ENCODE measurements at regions not wholly inside any gene's neighbourhood (a gene's known extent, or its start where the extent isn't known, plus 50 kb on each side); places are given as distances from the start of the nearest gene placed in this dataset.

DNA sequence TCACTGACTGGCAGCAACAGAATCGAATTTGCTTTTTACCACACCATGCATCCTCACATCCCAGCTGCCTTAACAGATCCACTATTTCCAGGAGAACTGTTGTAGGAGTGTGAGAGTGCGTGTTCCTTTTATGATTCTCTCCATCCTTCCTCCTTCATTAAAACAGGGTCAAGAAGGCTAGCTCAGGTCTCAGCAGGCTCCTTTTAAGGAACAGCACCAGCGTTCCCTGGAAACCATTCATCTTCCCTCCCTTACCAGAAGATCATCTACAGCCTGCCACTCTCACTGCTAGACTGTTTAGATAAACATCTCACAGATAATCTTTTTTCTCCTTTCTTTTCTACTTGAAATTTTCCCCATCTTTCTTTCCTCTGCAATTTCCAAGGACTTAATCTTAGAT lies 1531.9 kb upstream of the CDH8 start:
- DNase-seq: no peak

DNA sequence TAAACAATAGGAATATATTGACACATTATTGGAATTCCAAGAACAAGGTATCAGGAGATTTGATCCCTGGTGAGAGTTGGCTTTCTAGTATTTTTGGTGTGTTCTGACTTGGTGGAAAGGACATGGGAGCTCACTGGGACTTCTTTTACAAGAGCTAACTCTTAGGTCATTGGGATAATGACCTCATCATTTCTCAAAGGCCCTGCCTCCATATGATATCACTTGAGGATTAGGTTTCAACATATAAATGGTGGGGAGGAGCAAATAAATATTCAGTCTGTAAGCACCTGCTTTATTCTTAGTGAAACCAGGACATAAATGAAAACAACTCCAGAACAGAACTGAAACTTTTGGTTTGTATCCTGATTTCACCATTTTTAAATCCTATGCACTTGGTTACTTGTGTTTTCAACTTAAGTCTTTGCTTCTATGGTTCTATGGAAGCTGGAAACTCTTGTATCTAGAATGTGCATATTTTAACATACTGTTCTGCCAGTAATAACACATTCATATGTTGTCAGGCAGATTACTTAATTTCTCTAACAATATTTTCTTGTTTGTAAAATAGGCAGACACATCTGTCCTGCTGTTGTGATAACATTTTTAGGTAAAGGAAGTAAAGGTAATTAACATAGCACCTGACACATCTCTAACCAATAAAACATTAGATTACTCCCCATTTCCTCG lies 1527.7 kb upstream of the CDH8 start:
- DNase-seq: no peak

DNA sequence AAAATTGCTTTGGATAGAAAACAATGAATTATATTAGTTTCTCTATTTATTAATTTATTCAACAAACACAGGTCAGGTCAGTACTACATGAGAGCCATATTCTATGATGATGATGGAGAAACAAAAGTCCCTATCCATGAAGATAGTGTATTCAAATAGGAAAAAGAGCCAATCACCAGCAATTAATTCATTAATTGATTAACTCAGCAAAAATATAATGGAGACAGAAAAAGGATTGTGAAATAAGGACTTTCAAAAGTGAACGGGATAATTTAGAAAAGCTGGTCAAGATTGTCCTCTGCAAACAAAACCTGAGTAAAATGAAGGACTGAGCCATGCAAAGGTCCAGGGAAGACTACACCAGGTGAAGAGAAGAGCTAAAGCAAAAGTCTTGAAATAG lies 1517.7 kb upstream of the CDH8 start:
- DNase-seq: no peak

DNA sequence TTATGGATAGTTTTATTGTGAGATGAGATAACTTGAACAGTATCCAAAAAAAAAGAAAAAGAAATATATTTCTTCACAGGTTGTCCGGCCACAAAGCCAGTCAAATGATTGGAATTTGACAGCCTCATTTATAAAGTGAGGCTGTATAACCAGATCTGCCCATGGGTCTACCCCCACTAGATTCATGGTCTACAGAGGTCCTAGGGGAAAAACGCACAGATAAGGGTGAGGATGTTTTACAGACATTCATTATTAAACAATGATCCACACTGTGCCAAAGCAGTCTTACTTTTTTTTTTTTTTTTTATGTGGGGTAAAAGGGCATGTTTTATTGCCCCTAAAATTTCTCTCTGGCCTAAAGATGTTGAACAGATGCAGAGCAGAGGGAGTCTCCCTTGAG lies 1503.0 kb upstream of the CDH8 start:
- no peak for DNase-seq

DNA sequence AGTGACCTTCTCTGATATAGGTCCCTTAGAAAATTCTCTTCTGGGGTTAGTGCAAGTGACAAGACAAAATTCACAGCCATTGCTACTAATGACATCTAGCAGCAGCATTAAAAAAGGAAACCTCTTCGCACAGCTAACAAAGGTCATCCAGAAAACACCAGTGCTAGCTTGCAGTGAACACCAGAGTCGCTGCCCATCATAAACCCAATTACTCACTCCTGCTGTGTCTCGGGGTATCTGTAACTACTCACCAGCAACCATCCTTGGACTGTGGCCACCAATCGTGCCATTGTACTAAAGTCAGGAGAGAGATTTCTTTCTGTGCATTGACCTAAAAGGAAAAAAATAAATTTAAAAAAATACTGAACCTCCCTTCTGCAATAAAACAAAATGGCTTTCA lies 1494.7 kb upstream of the CDH8 start:
- DNase-seq: no peak

DNA sequence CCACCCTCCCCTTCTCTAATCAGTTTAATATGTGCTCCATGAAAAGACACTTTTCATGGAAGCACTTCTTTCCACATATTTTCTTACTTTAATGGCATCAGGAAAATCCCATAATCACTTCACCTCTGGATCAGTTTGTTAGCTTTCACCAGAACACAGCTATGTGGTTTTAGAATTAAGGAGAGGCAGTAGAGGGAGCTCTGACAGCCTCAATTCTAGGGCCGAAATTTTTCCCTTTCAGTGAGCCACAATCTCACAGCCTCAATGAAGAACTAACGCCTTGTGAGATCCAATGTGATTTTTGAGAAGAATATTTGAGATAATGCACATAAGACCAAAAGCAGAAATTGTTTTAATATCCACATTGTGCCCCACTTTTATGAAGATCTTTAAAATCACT lies 1494.0 kb upstream of the CDH8 start:
- DNase-seq: no peak

DNA sequence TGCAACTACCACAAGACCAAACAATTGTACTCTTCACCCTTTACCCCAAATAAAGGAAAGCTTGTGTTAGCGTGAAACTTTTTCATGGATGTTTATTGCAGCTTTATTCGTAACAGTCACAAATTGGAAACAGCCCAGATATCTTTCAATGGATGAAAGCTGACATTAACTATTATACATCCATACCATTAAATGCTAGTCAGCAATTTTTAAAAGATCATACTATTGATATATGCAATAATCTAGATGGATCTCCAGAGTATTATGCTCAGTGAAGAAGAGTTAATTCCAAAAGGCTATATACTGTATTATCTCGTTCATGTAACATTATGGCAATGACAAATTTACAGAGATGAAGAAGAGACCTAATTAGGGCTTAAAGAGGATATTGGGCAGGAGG lies 1491.2 kb upstream of the CDH8 start:
- DNase-seq: no peak

DNA sequence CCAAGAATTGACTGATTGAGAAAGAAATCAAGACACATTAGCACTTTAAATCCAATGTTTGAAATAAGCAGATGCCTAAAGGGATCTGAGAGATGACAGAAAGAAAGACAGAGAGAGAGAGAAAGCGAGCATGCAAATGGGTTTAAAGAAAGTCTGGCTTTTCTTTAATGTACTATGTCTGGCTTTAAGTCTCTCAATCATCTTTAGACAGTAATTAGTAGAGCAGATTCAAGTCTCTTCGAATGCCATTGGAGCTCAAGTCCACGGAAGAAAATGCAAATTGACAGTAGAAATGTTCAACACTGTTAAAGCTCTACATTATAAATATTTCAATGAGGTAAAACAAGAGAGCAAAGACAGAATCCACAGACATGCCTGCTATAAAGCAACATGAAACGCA lies 1480.2 kb upstream of the CDH8 start:
- no peak for DNase-seq

DNA sequence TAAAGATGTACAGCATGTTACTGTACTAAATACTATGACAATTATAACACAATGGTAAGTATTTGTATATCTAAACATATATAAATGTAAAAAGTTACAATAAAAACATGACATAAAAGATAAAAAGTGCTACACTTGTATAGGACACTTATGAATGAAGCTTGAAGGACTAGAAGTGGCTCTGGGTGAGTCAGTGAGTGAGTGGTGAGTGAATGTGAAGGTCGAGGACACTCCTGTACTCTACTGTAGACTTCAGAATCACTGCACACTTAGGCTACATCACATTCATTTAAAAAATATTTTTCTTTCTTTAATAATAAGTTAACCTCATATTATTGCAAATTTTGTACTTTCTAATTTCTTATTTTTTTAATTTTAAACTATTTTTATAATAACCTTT lies 1476.7 kb upstream of the CDH8 start:
- no peak for DNase-seq

DNA sequence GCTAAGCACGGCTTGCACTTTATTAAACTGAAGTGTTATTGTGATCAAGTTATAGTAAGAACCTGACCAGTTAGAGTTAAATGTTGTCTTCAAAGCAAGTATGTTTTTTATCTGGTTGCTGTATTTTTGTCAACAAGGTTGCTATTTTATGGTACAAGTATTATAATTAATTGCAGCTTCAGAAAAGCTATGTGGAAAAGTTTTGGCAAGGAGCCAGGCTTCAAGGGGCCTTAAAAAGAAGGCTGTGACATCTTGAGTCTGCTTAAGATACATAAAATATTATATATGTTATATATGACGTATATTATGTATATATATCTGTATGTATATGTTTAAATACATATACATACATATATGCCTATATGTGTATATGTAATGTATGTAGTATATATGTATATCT lies 1461.2 kb upstream of the CDH8 start:
- DNase-seq: no peak

DNA sequence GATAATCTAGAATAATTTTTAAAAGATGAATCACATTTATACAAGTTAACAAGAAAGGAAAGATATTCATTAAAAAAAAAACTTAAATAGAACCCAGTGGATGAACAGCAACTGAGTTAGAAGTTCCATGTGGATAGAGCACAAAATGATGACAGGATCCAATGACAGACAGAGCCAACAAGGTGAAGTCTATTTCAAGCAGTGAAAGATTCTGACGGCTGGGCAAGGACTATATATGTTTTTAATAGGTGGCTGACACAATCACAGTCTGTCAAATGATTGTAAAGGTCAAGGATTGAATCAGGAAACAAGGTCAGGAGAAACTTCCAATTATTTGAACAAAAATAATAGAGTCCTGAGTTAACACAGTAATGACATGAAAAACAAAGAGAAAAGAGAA lies 1460.0 kb upstream of the CDH8 start:
- no peak for DNase-seq

DNA sequence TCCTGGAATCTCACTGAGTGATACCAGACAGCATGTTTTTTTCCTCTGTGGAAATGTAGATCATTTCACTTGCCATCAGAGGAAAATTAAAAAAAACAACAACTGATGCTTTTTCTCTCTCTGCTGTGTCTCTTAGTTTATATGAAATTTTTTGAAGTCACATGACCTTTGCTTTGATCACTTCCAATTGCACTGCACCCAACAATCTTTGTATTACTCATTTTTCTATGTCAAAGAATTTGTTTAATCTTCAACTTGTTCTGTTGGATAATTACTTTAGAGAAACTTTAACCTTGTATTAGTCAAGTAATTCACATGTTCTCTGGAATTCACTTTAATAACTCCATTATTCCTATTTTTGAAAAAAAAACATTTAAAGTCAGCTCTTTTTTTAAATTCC lies 1452.7 kb upstream of the CDH8 start:
- DNase-seq: no peak

DNA sequence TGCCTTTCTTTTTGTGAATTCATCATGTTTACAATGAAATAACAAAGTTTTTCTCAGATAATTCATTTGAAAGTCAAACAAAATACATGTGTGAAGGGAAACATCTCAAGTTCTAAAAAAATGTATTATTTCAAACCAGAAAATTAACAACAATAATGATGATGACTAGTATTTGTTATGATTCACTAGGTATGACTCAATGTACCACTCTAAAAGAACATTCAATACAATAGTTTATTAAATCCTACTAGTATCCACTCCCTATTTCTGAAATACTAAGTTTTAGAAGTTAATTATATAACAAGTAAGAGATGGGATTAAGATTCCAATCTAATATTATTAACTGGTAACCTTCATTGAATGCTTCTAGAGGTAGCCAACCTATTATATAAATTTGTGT lies 1444.8 kb upstream of the CDH8 start:
- no peak for DNase-seq

DNA sequence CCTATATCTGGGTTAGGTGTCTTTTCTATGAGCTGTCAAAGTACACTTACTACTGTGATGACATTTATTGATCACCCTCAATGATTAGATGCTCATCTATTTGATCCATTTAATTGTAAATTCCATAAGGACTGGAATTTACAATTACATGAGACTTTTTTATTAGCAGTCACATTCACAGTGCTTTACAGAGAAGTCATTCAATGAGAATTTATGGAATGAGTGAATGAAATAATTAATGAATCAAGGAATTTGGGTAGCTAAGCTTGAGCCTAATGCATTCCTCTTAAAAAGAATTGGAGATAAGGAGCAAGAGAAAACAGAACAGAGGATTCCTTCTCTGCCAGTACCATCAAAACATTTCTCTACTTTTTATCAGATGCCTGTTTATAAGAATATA lies 1437.5 kb upstream of the CDH8 start:
- DNase-seq: no peak

DNA sequence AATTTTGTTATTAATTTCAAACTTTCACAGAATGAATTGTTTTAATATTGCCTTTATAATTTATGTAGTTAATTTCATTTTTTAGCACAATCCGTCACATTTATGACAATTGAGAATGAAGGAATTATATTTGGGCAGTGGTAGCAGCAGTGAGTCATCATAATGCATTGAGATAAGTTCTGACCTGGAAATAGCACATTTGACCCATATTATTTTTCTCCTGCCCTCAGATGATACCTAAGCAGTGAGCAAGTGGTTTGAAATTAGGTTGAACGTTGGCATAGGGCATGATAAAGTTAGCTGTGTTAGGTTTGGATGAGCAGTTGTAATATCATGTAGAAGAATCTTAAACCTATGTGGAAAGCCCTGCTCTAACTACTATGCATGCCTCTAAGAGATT lies 1431.3 kb upstream of the CDH8 start:
- no peak for DNase-seq

DNA sequence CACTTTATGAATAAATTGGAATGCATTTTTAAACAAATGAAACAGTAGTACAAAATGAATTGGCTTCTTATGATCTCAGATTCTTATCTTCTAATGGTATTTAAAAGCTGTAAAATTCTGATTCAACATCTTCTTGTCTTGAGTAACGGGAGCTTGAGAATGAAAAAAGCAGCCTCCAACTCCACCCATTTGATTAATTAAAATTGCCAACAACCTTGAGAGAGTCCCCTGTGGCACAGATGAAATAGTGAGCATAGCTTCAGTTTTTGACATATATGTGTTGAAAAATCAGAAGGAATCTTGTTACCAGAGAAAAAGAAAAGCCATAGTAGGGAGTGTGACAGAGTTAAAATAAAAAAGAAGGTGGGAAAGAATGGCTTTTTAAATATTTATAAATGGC lies 1426.1 kb upstream of the CDH8 start:
- no peak for DNase-seq

DNA sequence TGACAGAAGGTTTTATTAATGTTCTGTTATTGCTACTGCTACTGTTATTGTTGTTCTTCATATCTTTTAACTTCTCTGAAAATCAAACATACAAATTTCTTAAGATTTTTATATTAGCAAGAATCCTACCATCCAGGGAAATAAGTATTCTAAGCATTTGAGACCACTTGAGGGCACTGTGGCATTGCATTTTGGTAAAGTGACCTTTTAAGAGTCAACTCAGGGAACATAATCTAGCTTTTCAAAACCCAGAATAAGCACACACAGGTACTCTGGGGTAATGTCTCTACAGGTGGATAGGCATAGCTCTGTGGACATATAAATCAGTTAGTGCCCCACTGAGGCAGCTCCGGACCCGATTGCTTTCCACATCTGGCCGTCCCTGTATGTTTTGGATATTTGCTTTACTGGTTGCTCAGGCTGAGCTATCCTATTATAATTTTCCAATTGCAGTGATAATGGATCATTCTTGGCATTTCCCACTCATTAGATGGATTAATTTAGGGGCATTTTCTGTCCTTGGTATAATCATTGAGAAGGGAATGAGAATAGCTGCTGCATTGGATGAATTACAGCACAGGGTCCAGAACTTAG lies 1425.1 kb upstream of the CDH8 start:
- no peak for DNase-seq

DNA sequence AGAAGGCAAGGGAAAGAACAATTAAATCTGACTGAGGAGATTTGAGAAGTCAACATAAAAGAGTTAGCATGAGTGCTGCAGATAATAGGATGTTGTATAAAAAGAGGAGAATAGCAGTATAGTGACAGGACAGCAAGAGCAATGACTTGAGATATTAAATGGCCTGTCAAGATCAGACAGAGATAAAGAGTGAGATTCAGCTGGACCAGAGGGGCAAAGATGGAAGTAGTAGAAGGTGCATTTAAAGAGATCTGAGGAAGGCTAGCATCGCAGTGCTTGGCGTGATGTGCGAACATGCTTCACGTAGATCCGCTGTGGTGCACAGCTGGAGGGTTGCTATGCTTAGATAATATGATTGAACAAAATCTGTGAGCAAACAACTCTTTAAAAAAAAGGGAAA lies 1422.6 kb upstream of the CDH8 start:
- no peak for DNase-seq

DNA sequence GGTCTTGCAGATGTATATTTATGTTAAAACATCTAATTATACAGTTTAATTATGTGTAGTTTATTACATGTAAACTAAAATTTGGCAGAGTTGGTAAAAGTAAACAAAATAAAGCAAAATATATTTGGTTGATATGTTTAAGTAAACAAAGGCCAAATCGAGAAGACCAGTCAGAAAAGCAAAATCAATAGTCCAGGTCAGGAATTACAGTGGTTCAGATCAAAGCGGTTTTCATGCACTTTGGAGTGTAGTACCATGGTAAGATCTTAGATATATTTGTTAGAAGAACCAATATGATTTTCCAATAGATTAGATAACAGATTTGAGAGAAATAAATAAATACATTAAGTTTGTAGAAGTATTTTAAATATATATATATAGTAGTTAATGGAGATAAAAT lies 1421.6 kb upstream of the CDH8 start:
- DNase-seq: no peak

DNA sequence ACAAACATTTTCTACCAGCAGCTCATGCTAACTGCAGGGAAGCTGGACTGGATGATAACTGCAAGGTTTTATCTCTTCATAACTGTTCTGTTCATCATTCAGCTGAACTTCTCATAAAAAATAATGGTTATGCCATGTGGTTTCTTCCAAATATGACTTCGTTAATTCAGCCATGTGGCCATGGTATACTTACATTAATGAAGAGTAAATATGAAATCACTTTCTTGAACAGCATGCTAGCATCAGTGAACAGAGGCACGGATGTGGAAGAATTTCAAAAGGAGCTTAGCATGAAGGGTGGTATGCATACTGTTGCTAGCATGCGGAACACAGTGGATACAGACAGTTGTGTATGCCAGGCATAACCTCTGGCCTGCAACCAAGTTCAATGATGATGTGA lies 1417.0 kb upstream of the CDH8 start:
- no peak for DNase-seq

DNA sequence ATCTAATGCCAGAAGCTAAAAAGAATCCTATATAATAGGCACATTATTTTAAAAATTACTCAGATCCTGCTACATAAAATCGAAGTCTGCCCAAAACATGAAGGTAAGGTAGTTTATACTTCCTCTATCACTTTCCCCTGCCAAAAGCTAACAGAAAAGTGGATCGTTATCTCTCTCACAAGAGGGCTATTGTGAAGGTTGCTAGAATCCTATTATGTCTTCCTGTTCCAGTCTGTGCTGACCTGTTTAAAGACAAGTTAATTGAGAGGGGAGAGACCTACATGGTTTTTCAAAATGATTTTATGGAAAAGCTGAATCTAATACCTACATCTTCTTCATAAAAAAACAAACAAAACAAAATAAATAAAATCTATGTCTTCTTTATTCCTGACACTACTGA lies 1410.9 kb upstream of the CDH8 start:
- DNase-seq: no peak

DNA sequence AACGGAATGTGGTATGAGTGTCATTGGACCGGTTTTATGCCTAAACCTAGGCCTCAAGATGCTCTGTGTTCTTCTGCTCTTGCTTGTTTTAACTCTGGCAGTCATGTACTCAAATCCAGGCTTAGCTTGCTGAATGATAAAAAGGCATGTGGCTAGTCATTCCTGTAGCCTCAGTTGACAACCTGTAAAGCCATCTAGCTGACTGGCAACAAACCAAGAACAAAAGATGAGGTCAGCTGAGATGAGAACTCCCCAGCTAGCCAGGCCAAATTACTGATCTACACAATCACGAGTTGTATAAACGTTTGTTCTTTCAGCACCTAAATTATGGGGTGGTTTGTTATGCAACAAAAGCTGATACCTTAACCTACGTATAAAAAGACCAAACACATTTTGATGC lies 1406.0 kb upstream of the CDH8 start:
- DNase-seq: no peak

DNA sequence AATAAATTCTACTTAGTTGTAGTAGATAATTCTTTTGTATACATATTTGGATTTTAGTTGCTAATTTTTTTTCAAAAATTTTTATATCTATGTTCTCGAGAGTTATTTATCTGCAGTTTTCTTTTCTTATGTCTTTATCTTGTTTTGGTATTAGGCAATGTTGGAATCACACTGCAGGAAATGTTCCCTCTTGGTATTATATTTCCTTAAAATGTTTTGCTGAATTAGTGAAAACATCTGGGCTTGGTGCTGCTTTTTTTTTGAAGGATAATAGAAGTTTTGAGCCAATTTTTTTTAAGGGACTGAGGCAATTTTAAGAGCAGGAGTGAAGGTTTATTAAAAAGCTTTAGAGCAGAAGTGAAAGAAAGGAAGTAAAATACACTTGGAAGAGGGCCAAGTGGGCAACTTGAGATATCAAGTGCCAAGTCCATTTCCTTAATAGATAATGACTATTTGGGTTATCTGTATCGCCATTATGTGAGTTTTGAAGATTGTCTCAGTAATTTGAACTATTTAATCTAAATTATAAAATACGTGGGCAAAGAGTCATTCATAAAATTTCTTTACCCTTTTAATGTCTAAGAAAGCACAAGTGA lies 1390.1 kb upstream of the CDH8 start:
- no peak for DNase-seq

DNA sequence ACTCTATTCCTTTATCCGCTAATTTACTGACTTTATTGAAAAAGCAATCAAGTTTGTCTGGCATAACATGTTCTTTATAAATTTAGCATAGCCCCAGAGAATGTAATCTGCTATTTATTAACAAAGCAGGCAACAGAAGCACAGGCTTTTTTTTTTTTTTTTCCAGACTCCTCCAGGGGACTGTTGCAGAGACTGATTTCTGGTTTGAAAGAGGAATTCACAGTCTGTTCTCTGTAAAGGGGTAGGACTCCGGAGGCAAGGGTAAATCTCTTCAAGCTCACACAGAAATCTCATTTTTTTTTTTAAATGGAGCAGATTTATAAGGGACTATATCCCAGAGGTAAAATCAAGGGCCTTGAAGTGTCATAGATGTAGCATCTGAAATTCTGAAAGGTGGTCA lies 1386.5 kb upstream of the CDH8 start:
- DNase-seq: no peak

DNA sequence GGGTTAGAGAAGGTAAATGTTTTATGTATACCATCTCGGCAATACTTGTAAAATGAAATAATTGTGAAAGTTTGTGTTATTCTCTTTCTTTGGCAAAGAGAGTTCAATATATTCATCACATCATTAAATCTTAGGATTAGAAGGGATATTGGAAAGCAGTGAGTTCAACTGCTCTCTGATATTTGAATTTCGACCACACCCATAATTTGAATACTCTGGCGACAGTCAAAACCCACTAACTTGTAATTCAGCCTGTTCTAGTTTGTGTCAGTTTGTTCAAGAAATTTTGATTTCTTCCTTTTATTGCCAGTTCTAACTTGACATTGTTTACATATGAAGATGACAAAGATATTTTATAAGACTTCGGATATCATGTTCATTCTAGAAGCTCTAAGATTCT lies 1380.5 kb upstream of the CDH8 start:
- no peak for DNase-seq
